ENCODE measurements at regions not wholly inside any gene's neighbourhood (a gene's known extent, or its start where the extent isn't known, plus 50 kb on each side); places are given as distances from the start of the nearest gene placed in this dataset.
"Not testable (repeated sequence)": the region's sequence is repeated elsewhere in the genome, so short reads cannot be mapped to it uniquely, and the experiment has no call there.

DNA sequence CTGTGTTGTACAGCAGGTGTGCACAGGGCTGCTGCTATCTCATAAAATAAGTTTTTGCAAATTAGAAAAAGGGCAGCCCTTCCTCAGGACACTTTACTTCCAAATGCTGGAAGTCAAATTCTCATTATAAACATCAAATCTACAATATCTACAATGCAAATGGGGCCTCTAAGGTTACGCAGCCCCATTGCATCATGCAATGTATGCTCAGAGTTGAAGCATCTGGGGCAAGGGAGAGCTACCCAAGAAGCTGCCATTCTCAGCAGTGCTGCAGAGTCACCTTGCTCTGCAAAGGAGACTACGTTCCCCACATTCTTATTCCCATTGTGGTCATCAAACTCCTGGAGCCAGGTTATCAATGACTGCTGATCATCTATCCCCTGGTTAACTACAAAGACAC, 208.9 kb upstream of the POGK start:
- Histone ChIP-seq H3K4me1 (ENCODE audit: control insufficient read depth in 1 of 2, insufficient read depth in 2 of 2, low read length in 2 of 2) (no peaks in the 10 kb centered on the region), H3K4me3 (replicated peaks in 1 of 2; ENCODE audit: low read depth in 1 of 2, low read length in 2 of 2) (no peak overlapping the region), H3K27ac (ENCODE audit: low read depth, low read length) (no peak overlapping the region), H4K20me1 (ENCODE audit: insufficient read depth) (no peaks in the 10 kb centered on the region), H3K9me2 (ENCODE audit: insufficient read depth) (no peaks in the 10 kb centered on the region), H2AFZ (ENCODE audit: low read depth, low read length, poor library complexity, severe bottlenecking) (no peak overlapping the region), H3K9ac (ENCODE audit: low read length) (no peak overlapping the region), H3K4me2 (ENCODE audit: low read length) (no peak overlapping the region), H3K9me3 (ENCODE audit: control insufficient read depth in 1 of 2, insufficient read depth in 1 of 2, low read depth in 1 of 2, low read length in 2 of 2) (no peaks in the 10 kb centered on the region), H3K36me3 (ENCODE audit: control insufficient read depth in 1 of 2, insufficient read depth in 2 of 2, low read length in 2 of 2) (no peaks in the 10 kb centered on the region), H3K27me3 (ENCODE audit: insufficient read depth, low read length) (peaks cover 26% of the 10 kb centered on the region; the same call in 1 of the 2 replicates), H3K79me2 (ENCODE audit: insufficient read depth, low read length) (no peaks in the 10 kb centered on the region)
- intact Hi-C loops (cut with micrococcal nuclease) = no loop called here
- no peak for DNase-seq (ENCODE audit: low read depth, low spot score)
- CTCF ChIA-PET = no interaction called here
- POLR2A ChIA-PET = no interaction called here
- BruUV-seq (replicated peaks) = no TSS peak
- no peak for ATAC-seq
- no peak for TF ChIP-seq POLR2AphosphoS5 (IDR thresholded peaks at IDR 0.05; ENCODE audit: low read depth, low read length)
- no peak for TF ChIP-seq SRF (IDR thresholded peaks at IDR 0.05; ENCODE audit: low read depth)
- no peak for TF ChIP-seq ELF1 (IDR thresholded peaks at IDR 0.05; ENCODE audit: borderline replicate concordance, low read depth)
- TF ChIP-seq SIN3A (IDR thresholded peaks at IDR 0.05; ENCODE audit: low read depth) = no peak
- no peak for TF ChIP-seq EZH2phosphoT487 (IDR thresholded peaks at IDR 0.05; ENCODE audit: borderline replicate concordance)
- no peak for TF ChIP-seq CBX3 (IDR thresholded peaks at IDR 0.05; ENCODE audit: low read depth)
- no peak for TF ChIP-seq TCF7L2 (IDR thresholded peaks at IDR 0.05; ENCODE audit: borderline replicate concordance, extremely low read depth, insufficient read depth, insufficient read length)
- TF ChIP-seq, protein P1, sequence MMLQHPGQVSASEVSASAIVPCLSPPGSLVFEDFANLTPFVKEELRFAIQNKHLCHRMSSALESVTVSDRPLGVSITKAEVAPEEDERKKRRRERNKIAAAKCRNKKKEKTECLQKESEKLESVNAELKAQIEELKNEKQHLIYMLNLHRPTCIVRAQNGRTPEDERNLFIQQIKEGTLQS (IDR thresholded peaks at IDR 0.05) = no peak
- no peak for TF ChIP-seq CEBPB (IDR thresholded peaks at IDR 0.05; ENCODE audit: low read depth)
- RAD21 ChIA-PET (ENCODE audit: low non-redundant PET in 1 of 2, low total read pairs in 2 of 2, uncharacterized antibody in 2 of 2, unreplicated experiment in 2 of 2) = no interaction called here

- DNase-seq (ENCODE audit: low read depth, low spot score) = no peak
- H3K9me2 ChIP-seq (ENCODE audit: insufficient read depth) = no peaks in the 10 kb centered on the region
- TF ChIP-seq ZFX (IDR thresholded peaks at IDR 0.05) = no peak
- no peaks in the 10 kb centered on the region for H4K20me1 ChIP-seq (ENCODE audit: insufficient read depth)
- H3K9ac ChIP-seq (ENCODE audit: low read length) = no peak overlapping the region
- no peak overlapping the region for H3K27ac ChIP-seq (ENCODE audit: low read depth, low read length)
- H3K27me3 ChIP-seq (ENCODE audit: insufficient read depth, low read length) = peaks cover 17% of the 10 kb centered on the region
- no peaks in the 10 kb centered on the region for H3K4me1 ChIP-seq (ENCODE audit: control insufficient read depth in 1 of 2, insufficient read depth in 2 of 2, low read length in 2 of 2)
- H3K9me3 ChIP-seq (ENCODE audit: control insufficient read depth in 1 of 2, insufficient read depth in 1 of 2, low read depth in 1 of 2, low read length in 2 of 2) = no peaks in the 10 kb centered on the region
- H2AFZ ChIP-seq (ENCODE audit: low read depth, low read length, poor library complexity, severe bottlenecking) = no peak overlapping the region
- POLR2A ChIA-PET = no interaction called here
- BruUV-seq (replicated peaks) = no TSS peak
- CTCF ChIA-PET = no interaction called here
- no peak overlapping the region for H3K4me3 ChIP-seq (replicated peaks in 1 of 2; ENCODE audit: low read depth in 1 of 2, low read length in 2 of 2)
- RAD21 ChIA-PET (ENCODE audit: low non-redundant PET in 1 of 2, low total read pairs in 2 of 2, uncharacterized antibody in 2 of 2, unreplicated experiment in 2 of 2) = no interaction called here
- H3K36me3 ChIP-seq (ENCODE audit: control insufficient read depth in 1 of 2, insufficient read depth in 2 of 2, low read length in 2 of 2) = no peaks in the 10 kb centered on the region
- no peak for ATAC-seq
- H3K79me2 ChIP-seq (ENCODE audit: insufficient read depth, low read length) = no peaks in the 10 kb centered on the region
- intact Hi-C loops (cut with micrococcal nuclease) = no loop called here
- no peak overlapping the region for H3K4me2 ChIP-seq (ENCODE audit: low read length)
These were observed 201.1 kb upstream of the POGK start for GRCh38 chr1:166638137-166638536.

- H3K27ac ChIP-seq (ENCODE audit: low read depth, low read length); H3K79me2 ChIP-seq (ENCODE audit: insufficient read depth, low read length); POLR2A ChIA-PET; CTCF ChIA-PET; ATAC-seq; H3K4me2 ChIP-seq (ENCODE audit: low read length); intact Hi-C loops (cut with micrococcal nuclease); DNase-seq (ENCODE audit: low read depth, low spot score); H2AFZ ChIP-seq (ENCODE audit: low read depth, low read length, poor library complexity, severe bottlenecking); RAD21 ChIA-PET (ENCODE audit: low non-redundant PET in 1 of 2, low total read pairs in 2 of 2, uncharacterized antibody in 2 of 2, unreplicated experiment in 2 of 2); H3K27me3 ChIP-seq (ENCODE audit: insufficient read depth, low read length); H3K9ac ChIP-seq (ENCODE audit: low read length); H3K9me3 ChIP-seq (ENCODE audit: control insufficient read depth in 1 of 2, insufficient read depth in 1 of 2, low read depth in 1 of 2, low read length in 2 of 2); H3K4me1 ChIP-seq (ENCODE audit: control insufficient read depth in 1 of 2, insufficient read depth in 2 of 2, low read length in 2 of 2); H3K4me3 ChIP-seq (replicated peaks in 1 of 2; ENCODE audit: low read depth in 1 of 2, low read length in 2 of 2); H4K20me1 ChIP-seq (ENCODE audit: insufficient read depth); H3K9me2 ChIP-seq (ENCODE audit: insufficient read depth); BruUV-seq (replicated peaks); H3K36me3 ChIP-seq (ENCODE audit: control insufficient read depth in 1 of 2, insufficient read depth in 2 of 2, low read length in 2 of 2): not testable (repeated sequence)
These were observed 182.0 kb upstream of the POGK start for GRCh38 chr1:166657228-166657627.

GRCh38 chr1:166666790-166667189, 172.5 kb upstream of the POGK start:
- H3K9me2 ChIP-seq (ENCODE audit: insufficient read depth); H3K4me2 ChIP-seq (ENCODE audit: low read length); POLR2A ChIA-PET; BruUV-seq (replicated peaks); CTCF ChIA-PET; intact Hi-C loops (cut with micrococcal nuclease); H4K20me1 ChIP-seq (ENCODE audit: insufficient read depth); H3K79me2 ChIP-seq (ENCODE audit: insufficient read depth, low read length); H3K9ac ChIP-seq (ENCODE audit: low read length); H3K27me3 ChIP-seq (ENCODE audit: insufficient read depth, low read length); H3K27ac ChIP-seq (ENCODE audit: low read depth, low read length); H2AFZ ChIP-seq (ENCODE audit: low read depth, low read length, poor library complexity, severe bottlenecking); ATAC-seq; H3K4me3 ChIP-seq (replicated peaks in 1 of 2; ENCODE audit: low read depth in 1 of 2, low read length in 2 of 2); H3K36me3 ChIP-seq (ENCODE audit: control insufficient read depth in 1 of 2, insufficient read depth in 2 of 2, low read length in 2 of 2); H3K9me3 ChIP-seq (ENCODE audit: control insufficient read depth in 1 of 2, insufficient read depth in 1 of 2, low read depth in 1 of 2, low read length in 2 of 2); RAD21 ChIA-PET (ENCODE audit: low non-redundant PET in 1 of 2, low total read pairs in 2 of 2, uncharacterized antibody in 2 of 2, unreplicated experiment in 2 of 2); DNase-seq (ENCODE audit: low read depth, low spot score); H3K4me1 ChIP-seq (ENCODE audit: control insufficient read depth in 1 of 2, insufficient read depth in 2 of 2, low read length in 2 of 2): not testable (repeated sequence)
